ENCODE measurements at regions not wholly inside any gene's neighbourhood (a gene's known extent, or its start where the extent isn't known, plus 50 kb on each side); places are given as distances from the start of the nearest gene placed in this dataset.

GRCh38 chr2:16272038-16272788 is 331.9 kb downstream of the MYCN start:
- no peak overlapping the region for H2AK5ac ChIP-seq (ENCODE audit: insufficient read length, low read length)
- no peak overlapping the region for H2BK15ac ChIP-seq (ENCODE audit: low read depth, low read length)
- H2AFZ ChIP-seq (ENCODE audit: low read length) = no peak overlapping the region
- H3K4ac ChIP-seq (ENCODE audit: low read depth, low read length) = no peak overlapping the region
- H3K36me3 Mint-ChIP-seq (ENCODE audit: insufficient read depth in 1 of 3, low read depth in 3 of 3) = no peaks in the 10 kb centered on the region
- no peak overlapping the region for H4K91ac ChIP-seq (ENCODE audit: insufficient read length, low read depth, low read length)
- H3K4me1 ChIP-seq (ENCODE audit: insufficient read depth, low read length) = no peaks in the 10 kb centered on the region
- H2BK12ac ChIP-seq (ENCODE audit: insufficient read length, low read depth, low read length) = no peak overlapping the region
- WGBS (ENCODE audit: extremely low coverage, insufficient read length, low lambda C conversion rate) = no CpG with 5 or more reads among the region's 10 CpGs
- no peak overlapping the region for H3K4me2 ChIP-seq (ENCODE audit: insufficient read depth, insufficient read length, low read length)
- H3K27ac Mint-ChIP-seq = no peak overlapping the region
- no peaks in the 10 kb centered on the region for H3K79me1 ChIP-seq (ENCODE audit: insufficient read depth, low read depth, low read length, poor library complexity, severe bottlenecking)
- H2BK5ac ChIP-seq (ENCODE audit: insufficient read length, low read length) = no peak overlapping the region
- H3K79me2 ChIP-seq (ENCODE audit: insufficient read depth, low read length) = no peaks in the 10 kb centered on the region
- H3K23ac ChIP-seq (ENCODE audit: insufficient read length, low read depth, low read length) = no peak overlapping the region
- no peaks in the 10 kb centered on the region for H3K9me3 Mint-ChIP-seq
- no peaks in the 10 kb centered on the region for H3K27me3 ChIP-seq (ENCODE audit: insufficient read depth, low read length)
- no peaks in the 10 kb centered on the region for H3K23me2 ChIP-seq (ENCODE audit: insufficient read length, low read depth, low read length, poor library complexity, severe bottlenecking)
- H3K56ac ChIP-seq (ENCODE audit: insufficient read length, low read depth, low read length) = no peak overlapping the region
- no peak overlapping the region for H3K27ac ChIP-seq (ENCODE audit: insufficient read length, low read depth, low read length)
- H4K20me1 ChIP-seq (ENCODE audit: control insufficient read depth, insufficient read depth, insufficient read length) = no peaks in the 10 kb centered on the region
- no peak overlapping the region for H3K14ac ChIP-seq (ENCODE audit: insufficient read depth, low read length)
- H3K4me1 Mint-ChIP-seq = peaks cover 5 to 7% of the 10 kb centered on the region in 2 experiments; a peak in 3 of 4 replicates
- no peak overlapping the region for H3T11ph ChIP-seq (ENCODE audit: low read length)
- H3K4me3 Mint-ChIP-seq = no peak overlapping the region
- no peak for DNase-seq
- H4K5ac ChIP-seq (ENCODE audit: insufficient read length, low read depth, low read length) = no peak overlapping the region
- no peak overlapping the region for H2BK120ac ChIP-seq (ENCODE audit: low read depth, low read length, poor library complexity, severe bottlenecking)
- no peak overlapping the region for H3K9ac ChIP-seq (ENCODE audit: extremely low read depth, insufficient read length, low read length)
- no peaks in the 10 kb centered on the region for H3K27me3 Mint-ChIP-seq (ENCODE audit: low read depth)
- H3K18ac ChIP-seq (ENCODE audit: insufficient read length, low read depth, low read length) = no peak overlapping the region
- H3K9me3 ChIP-seq (ENCODE audit: control insufficient read depth, low read depth, low read length) = no peaks in the 10 kb centered on the region
- TF ChIP-seq, protein P1, sequence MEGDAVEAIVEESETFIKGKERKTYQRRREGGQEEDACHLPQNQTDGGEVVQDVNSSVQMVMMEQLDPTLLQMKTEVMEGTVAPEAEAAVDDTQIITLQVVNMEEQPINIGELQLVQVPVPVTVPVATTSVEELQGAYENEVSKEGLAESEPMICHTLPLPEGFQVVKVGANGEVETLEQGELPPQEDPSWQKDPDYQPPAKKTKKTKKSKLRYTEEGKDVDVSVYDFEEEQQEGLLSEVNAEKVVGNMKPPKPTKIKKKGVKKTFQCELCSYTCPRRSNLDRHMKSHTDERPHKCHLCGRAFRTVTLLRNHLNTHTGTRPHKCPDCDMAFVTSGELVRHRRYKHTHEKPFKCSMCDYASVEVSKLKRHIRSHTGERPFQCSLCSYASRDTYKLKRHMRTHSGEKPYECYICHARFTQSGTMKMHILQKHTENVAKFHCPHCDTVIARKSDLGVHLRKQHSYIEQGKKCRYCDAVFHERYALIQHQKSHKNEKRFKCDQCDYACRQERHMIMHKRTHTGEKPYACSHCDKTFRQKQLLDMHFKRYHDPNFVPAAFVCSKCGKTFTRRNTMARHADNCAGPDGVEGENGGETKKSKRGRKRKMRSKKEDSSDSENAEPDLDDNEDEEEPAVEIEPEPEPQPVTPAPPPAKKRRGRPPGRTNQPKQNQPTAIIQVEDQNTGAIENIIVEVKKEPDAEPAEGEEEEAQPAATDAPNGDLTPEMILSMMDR (conservative IDR thresholded peaks at IDR 0.05) = no peak
- no peak overlapping the region for H4K8ac ChIP-seq (replicated peaks; ENCODE audit: insufficient read length, low read depth, low read length)
- no peak overlapping the region for H2BK20ac ChIP-seq (ENCODE audit: low read depth, low read length, poor library complexity, severe bottlenecking)

Measured in H9 (cell line).